Effector memory CD8-positive, alpha-beta T cell (primary cell): ENCODE measurements at regions not wholly inside any gene's neighbourhood (a gene's known extent, or its start where the extent isn't known, plus 50 kb on each side); places are given as distances from the start of the nearest gene placed in this dataset.
"Not testable (repeated sequence)": the region's sequence is repeated elsewhere in the genome, so short reads cannot be mapped to it uniquely, and the experiment has no call there.

Experiments used
- ATAC-seq: fragments of 150-1000 bp; cut with Tn5 transposase; replicated peaks from 2 replicates; pipeline ENCODE4 v1.10.0; 2021; ENCODE audit warnings: mild to moderate bottlenecking, moderate library complexity
- DNase-seq, 3 experiments: peaks; one replicate each; pipeline ENCODE4 v3.0.0; 2021
- H3K27ac Mint-ChIP-seq, 2 donors: one replicate each; pipeline ENCODE4 v1.8.0; 2022; ENCODE audit warnings: mild to moderate bottlenecking in 2 of 2, mixed read lengths in 2 of 2, moderate library complexity in 2 of 2
- H3K27me3 Mint-ChIP-seq, 2 donors: one replicate each; pipeline ENCODE4 v1.8.0; 2022; ENCODE audit warnings: mixed read lengths in 2 of 2
- H3K36me3 Mint-ChIP-seq: one replicate; pipeline ENCODE4 v1.8.0; 2022; ENCODE audit warnings: mild to moderate bottlenecking, moderate library complexity, mixed read lengths; ENCODE audit not compliant: insufficient read depth
- H3K4me1 Mint-ChIP-seq, 2 donors: one replicate each; pipeline ENCODE4 v1.8.0; 2022; ENCODE audit warnings: low read depth in 2 of 2, mixed read lengths in 2 of 2
- H3K4me3 Mint-ChIP-seq, 2 donors: one replicate each; pipeline ENCODE4 v1.8.0; 2022; ENCODE audit warnings: mild to moderate bottlenecking in 2 of 2, mixed read lengths in 2 of 2, moderate library complexity in 2 of 2
- H3K9me3 Mint-ChIP-seq, 2 donors: one replicate each; pipeline ENCODE4 v1.8.0; 2022; ENCODE audit warnings: mixed read lengths in 2 of 2

DNA sequence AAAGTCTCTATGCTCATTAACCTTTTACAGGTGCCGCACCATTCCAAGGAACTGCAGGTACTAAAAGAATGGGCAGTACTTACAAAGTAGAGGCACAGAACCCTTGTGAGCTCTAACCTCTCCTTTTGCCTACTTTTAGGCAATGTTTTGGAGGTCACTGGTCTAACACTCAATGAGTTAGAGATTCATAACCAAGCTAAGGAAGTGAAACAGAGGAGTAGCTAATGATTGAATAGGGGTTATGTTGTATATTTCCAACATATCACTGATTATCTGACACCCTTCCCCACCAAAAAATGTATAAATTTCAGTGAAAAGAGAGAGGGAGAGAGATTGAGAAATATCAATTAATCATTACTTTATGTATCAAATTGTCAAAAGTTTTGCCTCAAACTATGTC, 269.3 kb downstream of the PCDH7 start:
- no peak overlapping the region for H3K4me3 Mint-ChIP-seq
- H3K9me3 Mint-ChIP-seq, result peaks cover 0 to 2% of the 10 kb centered on the region in 2 donors
- no peak for ATAC-seq
- DNase-seq, result no peak
- H3K27me3 Mint-ChIP-seq, result no peaks in the 10 kb centered on the region
- no peak overlapping the region for H3K27ac Mint-ChIP-seq
- H3K36me3 Mint-ChIP-seq, result no peaks in the 10 kb centered on the region
- no peaks in the 10 kb centered on the region for H3K4me1 Mint-ChIP-seq

DNA sequence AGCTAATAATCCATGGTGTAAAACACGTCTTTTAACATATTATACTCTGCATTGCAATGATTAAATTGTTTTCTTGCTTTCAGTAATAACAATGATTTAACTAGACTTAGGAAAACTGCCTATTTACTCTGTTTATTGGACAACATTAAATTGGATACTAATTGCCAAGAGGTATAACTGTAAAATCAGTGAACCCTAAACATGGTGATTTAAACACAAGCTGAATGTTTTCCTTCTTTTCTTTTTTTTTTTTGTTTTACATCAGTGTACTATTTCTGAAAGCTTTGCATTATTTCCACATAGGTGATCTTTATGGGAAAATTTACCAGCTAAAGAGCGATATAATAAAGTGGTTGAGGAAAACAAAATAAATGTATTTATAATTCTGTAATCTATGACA, 276.7 kb downstream of the PCDH7 start:
- Mint-ChIP-seq H3K4me1 (no peaks in the 10 kb centered on the region), H3K4me3 (no peak overlapping the region), H3K36me3 (no peaks in the 10 kb centered on the region), H3K9me3 (peaks cover 4 to 22% of the 10 kb centered on the region in 2 donors), H3K27me3 (no peaks in the 10 kb centered on the region), H3K27ac (no peak overlapping the region)
- ATAC-seq (no peak), DNase-seq (no peak)

DNA sequence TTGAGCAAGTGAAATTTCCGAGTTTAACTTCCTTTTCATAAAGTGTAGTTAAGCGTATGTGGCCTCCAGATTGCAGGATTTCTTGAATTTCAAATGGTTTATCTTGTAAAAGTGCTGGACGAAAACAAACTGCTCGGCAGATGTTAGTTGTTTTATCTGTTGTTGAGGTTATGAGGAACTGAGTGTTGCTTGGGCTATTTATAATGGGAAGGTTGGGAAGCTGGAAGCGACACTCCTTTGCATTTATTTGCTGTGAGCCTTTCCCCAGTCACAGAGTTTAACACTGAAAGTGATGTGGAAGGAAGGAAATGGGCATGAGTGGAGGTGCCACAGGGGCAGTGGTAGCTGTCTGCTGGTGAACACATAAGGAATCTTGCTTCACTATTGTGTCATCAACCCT, 284.9 kb downstream of the PCDH7 start:
- H3K27ac Mint-ChIP-seq, result no peak overlapping the region

DNA sequence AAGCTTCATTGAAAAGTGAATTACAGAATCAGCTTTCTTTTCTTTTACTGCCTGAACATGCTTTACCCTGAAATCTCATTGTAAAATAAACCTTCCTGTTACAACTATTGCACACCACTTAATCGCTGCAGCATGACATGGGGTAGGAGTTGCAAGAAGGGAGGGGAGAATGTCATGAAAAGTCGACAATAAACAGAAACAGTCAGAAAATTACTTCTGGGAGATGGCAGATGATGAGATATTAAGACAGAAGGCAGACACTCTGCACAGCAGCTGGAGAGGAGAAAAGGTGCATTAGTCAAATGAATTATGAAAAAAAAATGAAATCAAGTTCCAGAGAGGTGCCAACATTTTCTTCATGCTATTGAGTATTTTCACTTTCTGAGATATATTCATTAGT, 287.7 kb downstream of the PCDH7 start:
- no peak overlapping the region for H3K4me3 Mint-ChIP-seq

More for the DNA sequence above, 284.9 kb downstream of the PCDH7 start:
- Mint-ChIP-seq H3K36me3 (no peaks in the 10 kb centered on the region), H3K27me3 (no peaks in the 10 kb centered on the region), H3K4me3 (no peak overlapping the region), H3K9me3 (peaks cover 5 to 11% of the 10 kb centered on the region in 2 donors), H3K4me1 (no peaks in the 10 kb centered on the region)
- DNase-seq, result no peak
- no peak for ATAC-seq

DNA sequence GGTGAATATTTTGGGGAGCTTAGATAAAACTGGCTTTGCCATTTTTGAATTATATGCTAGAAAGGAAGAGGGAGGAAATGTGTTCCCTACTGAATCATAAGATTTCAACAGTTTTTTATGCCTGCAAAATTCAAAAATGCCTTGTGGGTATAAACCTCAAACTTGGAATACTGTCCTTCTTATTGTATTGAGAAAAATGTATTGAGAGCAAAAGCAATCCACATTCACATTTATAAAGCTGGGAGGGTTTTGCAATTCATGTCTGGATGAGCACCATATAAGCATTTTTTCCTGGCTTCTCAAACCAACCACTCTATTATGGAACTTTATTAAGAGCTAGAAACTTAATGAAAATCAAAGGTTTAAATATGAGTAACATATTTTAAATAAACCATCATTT, 289.8 kb downstream of the PCDH7 start:
- H3K9me3 Mint-ChIP-seq, result peaks cover 3 to 5% of the 10 kb centered on the region in 2 donors
- no peak for DNase-seq
- H3K27me3 Mint-ChIP-seq, result no peaks in the 10 kb centered on the region
- H3K4me3 Mint-ChIP-seq, result no peak overlapping the region
- H3K27ac Mint-ChIP-seq, result no peak overlapping the region
- no peak for ATAC-seq
- H3K36me3 Mint-ChIP-seq, result no peaks in the 10 kb centered on the region
- H3K4me1 Mint-ChIP-seq, result no peaks in the 10 kb centered on the region

More for the DNA sequence above, 287.7 kb downstream of the PCDH7 start:
- ATAC-seq (no peak), DNase-seq (no peak)
- H3K36me3 Mint-ChIP-seq, result no peaks in the 10 kb centered on the region
- no peaks in the 10 kb centered on the region for H3K4me1 Mint-ChIP-seq
- no peaks in the 10 kb centered on the region for H3K27me3 Mint-ChIP-seq
- peaks cover 7 to 11% of the 10 kb centered on the region in 2 donors for H3K9me3 Mint-ChIP-seq
- H3K27ac Mint-ChIP-seq, result no peak overlapping the region

DNA sequence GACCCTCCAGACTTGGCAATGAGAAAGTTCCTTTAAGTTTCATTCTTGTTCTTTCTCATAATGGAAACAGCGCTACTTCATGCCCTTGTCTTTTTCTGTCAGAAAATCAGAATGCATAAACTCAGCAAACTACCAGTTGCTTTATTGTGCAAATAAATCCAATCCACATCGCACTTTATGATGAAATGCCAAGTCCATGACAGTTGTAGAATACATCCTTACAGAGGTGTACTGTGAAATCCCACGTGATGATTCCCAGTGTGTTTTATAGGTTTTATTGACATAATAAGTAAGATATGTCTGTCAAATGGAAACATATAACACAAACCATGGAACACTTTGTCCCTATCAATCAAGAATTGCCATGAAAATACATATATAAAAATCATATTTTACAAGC, 295.0 kb downstream of the PCDH7 start:
- no peak for ATAC-seq
- H3K27me3 Mint-ChIP-seq, result no peaks in the 10 kb centered on the region
- peaks cover 6 to 11% of the 10 kb centered on the region in 2 donors for H3K9me3 Mint-ChIP-seq
- H3K36me3 Mint-ChIP-seq, result no peaks in the 10 kb centered on the region
- no peak overlapping the region for H3K27ac Mint-ChIP-seq
- H3K4me3 Mint-ChIP-seq, result no peak overlapping the region
- H3K4me1 Mint-ChIP-seq, result no peaks in the 10 kb centered on the region
- DNase-seq, result no peak

DNA sequence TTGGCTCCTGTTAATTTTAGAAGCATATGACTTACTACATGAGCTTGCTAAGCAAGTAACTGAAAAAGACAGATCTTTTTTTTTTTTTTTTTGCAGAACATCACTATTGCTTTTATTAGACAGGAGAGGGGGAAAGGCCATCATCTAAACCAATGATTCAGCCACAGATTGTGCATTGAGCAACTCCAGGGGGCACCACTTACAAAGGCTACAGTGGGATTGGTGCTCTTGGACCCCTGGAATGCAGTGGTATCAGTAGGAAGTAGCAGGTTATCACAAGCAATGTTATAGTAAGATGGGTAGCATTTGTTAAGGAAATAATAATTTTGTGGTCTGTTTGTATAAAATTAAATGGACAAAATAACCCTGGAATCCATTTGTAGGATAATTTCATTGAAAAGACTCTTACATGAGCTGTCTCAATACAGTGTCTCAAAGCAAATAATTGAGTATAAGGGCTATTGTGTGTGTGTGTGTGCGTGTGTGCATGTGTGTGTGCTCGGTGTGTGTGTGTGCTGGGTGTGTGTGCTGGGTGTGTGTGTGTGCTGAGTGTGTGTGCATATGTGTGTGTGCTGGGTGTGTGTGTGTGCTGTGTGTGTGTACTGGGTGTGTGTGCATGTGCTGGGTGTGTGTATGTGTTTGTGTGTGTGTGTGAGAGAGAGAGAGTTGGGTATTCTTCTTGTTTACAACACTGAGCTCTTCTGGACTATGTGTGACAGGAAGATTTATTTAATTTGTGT, 296.3 kb downstream of the PCDH7 start:
- Mint-ChIP-seq H3K27me3 (no peaks in the 10 kb centered on the region), H3K9me3 (peaks cover 8 to 16% of the 10 kb centered on the region in 2 donors), H3K4me3 (no peak overlapping the region), H3K36me3 (no peaks in the 10 kb centered on the region), H3K27ac (no peak overlapping the region), H3K4me1 (no peaks in the 10 kb centered on the region)
- DNase-seq (no peak), ATAC-seq (no peak)

DNA sequence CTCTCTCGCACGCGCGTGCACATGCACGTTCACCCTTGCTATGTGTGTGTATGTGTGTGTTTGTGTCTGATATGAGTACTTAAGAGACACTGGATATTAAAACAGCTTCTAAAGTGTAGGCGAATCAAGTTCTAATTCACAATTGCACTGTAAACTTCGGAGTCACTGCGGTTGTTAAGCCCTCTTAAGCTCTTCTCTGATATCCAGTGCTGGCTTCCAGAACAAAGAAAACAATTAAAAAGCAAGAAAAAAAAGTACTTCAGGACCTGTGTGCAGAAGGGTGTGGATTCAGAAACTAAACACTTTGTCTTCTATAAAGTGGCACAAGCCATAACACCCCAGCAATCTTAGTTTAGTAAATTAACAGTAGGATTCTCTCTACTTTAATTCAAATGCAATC, 300.2 kb downstream of the PCDH7 start:
- Mint-ChIP-seq H3K27ac (no peak overlapping the region), H3K9me3 (peaks cover 10 to 16% of the 10 kb centered on the region in 2 donors), H3K4me3 (no peak overlapping the region), H3K36me3 (no peaks in the 10 kb centered on the region), H3K27me3 (no peaks in the 10 kb centered on the region), H3K4me1 (no peaks in the 10 kb centered on the region)
- ATAC-seq, result no peak
- no peak for DNase-seq

DNA sequence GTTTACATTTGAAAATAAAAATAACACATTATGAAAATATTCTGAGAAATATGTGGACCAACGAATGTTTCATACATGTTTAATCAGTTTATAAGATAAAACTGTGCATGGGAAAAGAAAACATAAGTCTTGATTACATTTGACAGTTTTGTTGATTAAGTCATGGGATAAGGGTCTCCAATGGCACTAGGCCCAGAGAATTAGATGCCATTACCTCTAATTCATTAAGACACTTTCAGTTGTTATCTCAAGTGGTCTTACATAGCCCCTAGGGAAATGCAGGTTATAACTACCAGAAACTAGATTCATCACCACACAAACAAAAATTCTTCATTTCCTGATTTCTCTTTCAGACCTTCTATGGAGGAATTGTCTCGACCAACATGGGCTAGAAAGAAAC, 300.8 kb downstream of the PCDH7 start:
- no peaks in the 10 kb centered on the region for H3K27me3 Mint-ChIP-seq
- ATAC-seq (no peak), DNase-seq (no peak)
- peaks cover 10 to 16% of the 10 kb centered on the region in 2 donors for H3K9me3 Mint-ChIP-seq
- H3K27ac Mint-ChIP-seq, result no peak overlapping the region
- no peaks in the 10 kb centered on the region for H3K36me3 Mint-ChIP-seq
- no peaks in the 10 kb centered on the region for H3K4me1 Mint-ChIP-seq
- H3K4me3 Mint-ChIP-seq, result no peak overlapping the region

DNA sequence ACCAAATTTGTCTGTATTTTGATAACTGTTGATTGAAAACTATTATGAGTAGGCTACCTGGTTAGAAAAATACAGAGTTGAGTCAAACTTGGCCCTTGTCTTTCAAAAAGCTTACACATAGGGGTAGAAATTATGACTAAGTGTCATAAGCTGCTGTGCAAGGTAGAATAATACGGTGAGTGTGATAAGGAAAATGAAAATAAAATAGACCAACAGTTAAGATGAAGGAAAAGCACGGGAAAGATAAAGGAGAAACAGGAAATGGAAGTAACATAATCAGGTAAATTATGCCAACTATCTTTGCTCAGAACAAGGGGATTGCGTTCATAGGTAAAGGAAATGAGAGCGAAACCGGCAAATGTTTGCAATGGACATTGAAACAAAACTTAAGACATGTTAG, 302.5 kb downstream of the PCDH7 start:
- peaks cover 5 to 8% of the 10 kb centered on the region in 2 donors for H3K9me3 Mint-ChIP-seq
- H3K27ac Mint-ChIP-seq, result no peak overlapping the region

DNA sequence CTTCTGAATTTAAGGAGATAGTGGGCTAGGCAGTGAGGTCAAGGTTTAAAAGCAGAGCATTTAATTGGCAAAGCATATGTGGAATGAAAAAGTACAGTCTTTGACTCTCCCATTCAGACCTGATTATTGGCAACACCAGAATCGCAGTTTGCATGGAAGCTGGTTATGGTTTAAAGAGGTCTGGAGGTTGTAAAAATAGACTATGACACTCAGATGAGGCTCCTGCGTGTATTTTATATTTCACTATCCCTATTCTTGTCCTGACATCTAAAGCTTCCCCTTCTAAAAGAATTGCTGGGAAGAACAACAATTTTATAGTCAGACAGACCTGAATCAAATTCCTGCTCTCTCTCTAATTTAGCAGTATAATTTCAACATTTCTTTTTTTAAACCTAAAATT, 302.9 kb downstream of the PCDH7 start:
- H3K9me3 Mint-ChIP-seq, result peaks cover 5 to 8% of the 10 kb centered on the region in 2 donors

More for the DNA sequence above, 302.5 kb downstream of the PCDH7 start:
- Mint-ChIP-seq H3K4me3 (no peak overlapping the region), H3K27me3 (no peaks in the 10 kb centered on the region), H3K36me3 (no peaks in the 10 kb centered on the region), H3K4me1 (no peaks in the 10 kb centered on the region)
- no peak for ATAC-seq
- DNase-seq, result no peak

DNA sequence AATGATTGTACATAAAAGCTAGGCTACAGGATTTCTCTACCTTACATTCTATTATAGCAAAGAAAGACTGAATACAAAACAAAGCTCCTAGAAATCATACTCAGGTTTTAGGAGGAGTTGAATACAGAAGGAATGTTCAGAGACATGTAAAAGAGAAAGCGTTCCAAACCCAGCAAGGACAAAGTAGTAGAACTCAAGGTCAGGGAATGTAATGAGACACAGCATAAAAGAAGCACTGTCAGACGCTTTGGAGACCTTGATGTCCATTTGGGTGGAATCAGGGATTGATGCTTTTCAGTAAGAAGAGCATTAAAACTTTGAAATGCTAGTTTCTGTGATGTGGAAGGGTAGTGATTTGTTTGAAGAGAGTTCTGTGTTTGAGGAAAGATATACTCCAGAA, 303.6 kb downstream of the PCDH7 start:
- no peaks in the 10 kb centered on the region for H3K27me3 Mint-ChIP-seq
- H3K36me3 Mint-ChIP-seq, result no peaks in the 10 kb centered on the region
- no peaks in the 10 kb centered on the region for H3K4me1 Mint-ChIP-seq
- H3K27ac Mint-ChIP-seq, result no peak overlapping the region
- DNase-seq (no peak), ATAC-seq (no peak)
- no peak overlapping the region for H3K4me3 Mint-ChIP-seq
- H3K9me3 Mint-ChIP-seq, result peaks cover 5 to 8% of the 10 kb centered on the region in 2 donors

More for the DNA sequence above, 302.9 kb downstream of the PCDH7 start:
- no peak for ATAC-seq
- H3K27me3 Mint-ChIP-seq, result no peaks in the 10 kb centered on the region
- H3K27ac Mint-ChIP-seq, result no peak overlapping the region
- H3K4me1 Mint-ChIP-seq, result no peaks in the 10 kb centered on the region
- H3K4me3 Mint-ChIP-seq, result no peak overlapping the region
- H3K36me3 Mint-ChIP-seq, result no peaks in the 10 kb centered on the region
- DNase-seq, result no peak

DNA sequence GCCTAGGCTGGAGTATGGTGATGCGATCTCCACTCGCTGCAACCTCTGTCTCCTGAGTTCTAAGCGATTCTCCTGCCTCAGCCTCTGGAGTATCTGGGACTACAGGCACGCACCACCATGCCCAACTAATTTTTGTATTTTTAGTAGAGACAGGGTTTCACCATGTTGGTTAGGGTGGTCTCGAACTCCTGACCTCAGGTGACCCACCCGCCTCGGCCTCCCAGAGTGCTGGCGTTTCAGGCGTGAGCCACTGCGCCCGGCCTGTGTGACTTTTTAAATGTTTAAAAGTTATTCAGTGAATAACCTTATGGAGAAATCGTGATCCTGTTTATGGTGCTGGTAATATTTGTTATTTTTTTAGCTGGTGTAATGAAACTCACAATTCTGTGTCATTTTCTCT, 304.6 kb downstream of the PCDH7 start:
- not testable (repeated sequence) for DNase-seq, H3K4me1 Mint-ChIP-seq, H3K36me3 Mint-ChIP-seq, H3K4me3 Mint-ChIP-seq, H3K27ac Mint-ChIP-seq, H3K27me3 Mint-ChIP-seq, ATAC-seq, H3K9me3 Mint-ChIP-seq

DNA sequence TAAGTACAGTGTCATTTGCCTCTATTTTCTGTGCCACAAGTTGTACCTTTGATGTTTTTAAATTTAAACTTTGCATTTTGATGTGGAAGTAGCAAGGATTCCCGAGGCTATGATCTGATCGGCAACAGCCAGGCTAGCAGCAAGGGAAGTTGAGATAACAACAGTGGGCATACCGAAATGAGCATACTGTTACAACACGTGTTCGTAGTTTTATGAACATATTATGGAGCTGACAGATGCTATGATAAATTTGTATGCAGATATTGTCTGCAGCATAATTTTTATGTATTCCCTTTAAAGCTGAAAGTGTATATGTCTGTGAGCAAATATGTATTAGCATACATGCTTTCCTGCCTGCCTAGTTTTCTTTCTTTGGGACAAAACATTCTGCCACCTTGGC, 306.1 kb downstream of the PCDH7 start:
- no peaks in the 10 kb centered on the region for H3K27me3 Mint-ChIP-seq
- ATAC-seq, result no peak

More for the DNA sequence above, 306.1 kb downstream of the PCDH7 start:
- H3K27ac Mint-ChIP-seq, result no peak overlapping the region
- no peak overlapping the region for H3K4me3 Mint-ChIP-seq
- DNase-seq, result no peak
- H3K9me3 Mint-ChIP-seq, result peaks cover 5 to 7% of the 10 kb centered on the region in 2 donors
- no peaks in the 10 kb centered on the region for H3K4me1 Mint-ChIP-seq
- no peaks in the 10 kb centered on the region for H3K36me3 Mint-ChIP-seq
